H1 (cell line): ENCODE measurements at regions not wholly inside any gene's neighbourhood (a gene's known extent, or its start where the extent isn't known, plus 50 kb on each side); places are given as distances from the start of the nearest gene placed in this dataset.

Experiments used
- CTCF ChIA-PET: fragments of 300-600 bp; sonication (Branson Sonifier 250); formaldehyde crosslinking; loops from one replicate; lab custom pipeline; 2021; ENCODE audit not compliant: partially characterized antibody; lab: Charles Lee
- POLR2A ChIA-PET: fragments of 300-600 bp; sonication (Branson Sonifier 250); formaldehyde crosslinking; loops from one replicate; lab custom pipeline; 2021; ENCODE audit warnings: inconsistent platforms; ENCODE audit not compliant: partially characterized antibody; lab: Charles Lee
- DNase-seq, 2 experiments: peaks; one replicate each; pipeline versions ENCODE4 v3.0.0 to v3.0.0-alpha.2; 2010 to 2022; ENCODE audit warnings: low spot score in 2 of 2, low read depth in 1 of 2, mixed read lengths in 1 of 2
- FAIRE-seq: peaks from 2 replicates; lab custom pipeline; 2011; peaks lifted over from hg19 to GRCh38; lab: Jason Lieb, UNC
- H2AFZ ChIP-seq: 2 replicates; pipeline ENCODE4 v1.8.1; 2012; ENCODE audit warnings: low read length, inconsistent platforms
- H2AK5ac ChIP-seq: 2 replicates; pipeline ENCODE4 v1.6.1; 2013; ENCODE audit warnings: low read depth, low read length
- H2BK120ac ChIP-seq: replicated peaks from 2 replicates; pipeline ENCODE3; 2013; ENCODE audit warnings: low read depth, low read length, inconsistent platforms
- H2BK12ac ChIP-seq: 2 replicates; pipeline ENCODE4 v1.6.1; 2013; ENCODE audit warnings: low read depth, low read length
- H2BK15ac ChIP-seq: 2 replicates; pipeline ENCODE4 v1.6.1; 2013; ENCODE audit warnings: low read length
- H2BK20ac ChIP-seq: 2 replicates; pipeline ENCODE4 v1.6.1; 2013; ENCODE audit warnings: low read length
- H2BK5ac ChIP-seq: 2 replicates; pipeline ENCODE4 v1.6.1; 2013; ENCODE audit warnings: low read depth, low read length
- H3K14ac ChIP-seq: 2 replicates; pipeline ENCODE4 v1.6.1; 2013; ENCODE audit warnings: inconsistent platforms; ENCODE audit not compliant: insufficient read length
- H3K18ac ChIP-seq: 2 replicates; pipeline ENCODE4 v1.6.1; 2013; ENCODE audit warnings: low read length; ENCODE audit errors: extremely low read depth
- H3K23ac ChIP-seq: 2 replicates; pipeline ENCODE4 v1.6.1; 2013; ENCODE audit warnings: inconsistent platforms; ENCODE audit not compliant: insufficient read length
- H3K23me2 ChIP-seq: 2 replicates; pipeline ENCODE4 v1.6.1; 2013; ENCODE audit warnings: low read depth, low read length
- H3K27ac ChIP-seq: 2 replicates; pipeline ENCODE4 v1.6.1; 2011; ENCODE audit warnings: low read depth, low read length, inconsistent platforms
- H3K27me3 ChIP-seq, 4 experiments: replicated peaks in 1 of 4; 1 replicate in 1 of 4; 2 replicates in 3 of 4; pipeline versions ENCODE4 v1.6.1 to v1.8.1; 2011 to 2013; ENCODE audit warnings: low read length in 3 of 4, mild to moderate bottlenecking in 3 of 4, inconsistent platforms in 2 of 4, mixed read lengths in 2 of 4, moderate library complexity in 1 of 4; ENCODE audit not compliant: control insufficient read depth in 3 of 4, insufficient read depth in 3 of 4; ENCODE audit errors: extremely low read depth in 1 of 4
- H3K36me3 ChIP-seq, 4 experiments: 2 replicates each; pipeline versions ENCODE4 v1.6.1 to v1.8.1; 2011 to 2013; ENCODE audit warnings: mild to moderate bottlenecking in 4 of 4, low read length in 3 of 4, moderate library complexity in 2 of 4, control low read depth in 1 of 4, inconsistent platforms in 1 of 4; ENCODE audit not compliant: insufficient read depth in 4 of 4, control insufficient read depth in 2 of 4
- H3K4ac ChIP-seq: replicated peaks from 2 replicates; pipeline ENCODE3; 2013; ENCODE audit warnings: low read length, low read depth, mixed read lengths, inconsistent platforms; ENCODE audit not compliant: insufficient read length
- H3K4me1 ChIP-seq, 4 experiments: replicated peaks in 1 of 4; 1 replicate in 1 of 4; 2 replicates in 3 of 4; pipeline versions ENCODE4 v1.6.1 to v1.8.1; 2011 to 2013; ENCODE audit warnings: low read length in 3 of 4, inconsistent platforms in 2 of 4, mixed read lengths in 1 of 4; ENCODE audit not compliant: insufficient read depth in 4 of 4, control insufficient read depth in 3 of 4
- H3K4me2 ChIP-seq, 2 experiments: 2 replicates each; pipeline versions ENCODE4 v1.6.1 to v1.8.1; 2011 to 2013; ENCODE audit warnings: low read depth in 2 of 2, low read length in 2 of 2, control low read depth in 1 of 2, inconsistent platforms in 1 of 2, mild to moderate bottlenecking in 1 of 2; ENCODE audit not compliant: insufficient read depth in 1 of 2
- H3K4me3 ChIP-seq, 4 experiments: fragments of 200-600, 300-600 bp in 1 of 4; sonication (generic), shearing (Covaris generic), sonication (Bioruptor Twin) in 1 of 4; 2 replicates each; pipeline versions ENCODE4 v1.5.1 to v1.8.1; 2011 to 2016; ENCODE audit warnings: low read length in 4 of 4, low read depth in 3 of 4, control low read depth in 2 of 4, inconsistent platforms in 2 of 4, mild to moderate bottlenecking in 2 of 4, mixed read lengths in 1 of 4, moderate library complexity in 1 of 4; ENCODE audit not compliant: insufficient read depth in 2 of 4; ENCODE audit errors: extremely low read depth in 1 of 4
- H3K56ac ChIP-seq: replicated peaks from 2 replicates; pipeline ENCODE3; 2013; ENCODE audit warnings: low read depth, mild to moderate bottlenecking, mixed read lengths, low read length, inconsistent platforms; ENCODE audit not compliant: insufficient read length
- H3K79me1 ChIP-seq: 2 replicates; pipeline ENCODE4 v1.6.1; 2013; ENCODE audit warnings: low read depth, low read length, control low read depth
- H3K79me2 ChIP-seq, 2 experiments: 2 replicates each; pipeline versions ENCODE4 v1.6.1 to v1.8.1; 2012 to 2013; ENCODE audit warnings: low read length in 2 of 2, mild to moderate bottlenecking in 2 of 2, inconsistent platforms in 1 of 2; ENCODE audit not compliant: insufficient read depth in 2 of 2, control insufficient read depth in 1 of 2
- H3K9ac ChIP-seq, 4 experiments: replicated peaks in 1 of 4; 1 replicate in 1 of 4; 2 replicates in 3 of 4; pipeline versions ENCODE4 v1.6.1 to v1.8.1; 2011 to 2013; ENCODE audit warnings: low read depth in 3 of 4, low read length in 3 of 4, control low read depth in 2 of 4, mild to moderate bottlenecking in 2 of 4, moderate library complexity in 2 of 4, inconsistent platforms in 1 of 4; ENCODE audit errors: extremely low read depth in 1 of 4
- H3K9me3 ChIP-seq, 2 experiments: 2 replicates each; pipeline versions ENCODE4 v1.6.1 to v1.8.1; 2012 to 2013; ENCODE audit warnings: mild to moderate bottlenecking in 2 of 2, moderate library complexity in 2 of 2, control low read depth in 1 of 2, inconsistent platforms in 1 of 2, low read depth in 1 of 2, low read length in 1 of 2, mixed read lengths in 1 of 2; ENCODE audit not compliant: insufficient read depth in 2 of 2
- H4K20me1 ChIP-seq, 2 experiments: replicated peaks in 1 of 2; 2 replicates each; pipeline versions ENCODE3 to v1.8.1; 2011 to 2013; ENCODE audit warnings: inconsistent platforms in 2 of 2, low read length in 2 of 2, mild to moderate bottlenecking in 1 of 2; ENCODE audit not compliant: insufficient read depth in 2 of 2, control insufficient read depth in 1 of 2
- H4K5ac ChIP-seq: 2 replicates; pipeline ENCODE4 v1.6.1; 2013; ENCODE audit warnings: low read length, low read depth, mixed read lengths, inconsistent platforms; ENCODE audit not compliant: insufficient read length
- H4K8ac ChIP-seq: 2 replicates; pipeline ENCODE4 v1.8.0; 2013; ENCODE audit warnings: mild to moderate bottlenecking, moderate library complexity, low read length, inconsistent platforms; ENCODE audit not compliant: insufficient read depth; ENCODE audit errors: extremely low read depth
- H4K91ac ChIP-seq: replicated peaks from 2 replicates; pipeline ENCODE3; 2013; ENCODE audit warnings: low read length, mixed read lengths, inconsistent platforms; ENCODE audit not compliant: insufficient read length
- CTBP2 ChIP-seq: IDR thresholded peaks from 2 replicates; pipeline ENCODE4 v1.7.0; 2011; ENCODE audit warnings: borderline replicate concordance, mild to moderate bottlenecking, moderate library complexity, mixed read lengths, low read length; ENCODE audit not compliant: insufficient read depth, insufficient read length
- RAD21 ChIP-seq, 2 experiments: IDR thresholded peaks in 1 of 2; conservative IDR thresholded peaks in 1 of 2; 2 replicates each; pipeline ENCODE4 v1.6.1; 2011; ENCODE audit warnings: low read depth in 2 of 2, low read length in 2 of 2, improper control_type of control experiment in 1 of 2, inconsistent platforms in 1 of 2, mild to moderate bottlenecking in 1 of 2, moderate library complexity in 1 of 2
- whole genome bisulfite sequencing, 2 experiments: shearing (Covaris generic) in 1 of 2; methylation state at CpG; one replicate each; pipeline versions ENCODE4 v1.1.6 to v1.1.7; 2013 to 2015; ENCODE audit warnings: low lambda C conversion rate in 2 of 2, mixed read lengths in 2 of 2, inconsistent platforms in 1 of 2, low coverage in 1 of 2, missing lambda C conversion rate in 1 of 2; ENCODE audit not compliant: insufficient replicate concordance in 2 of 2, insufficient coverage in 1 of 2, insufficient read length in 1 of 2; ENCODE audit errors: extremely low coverage in 1 of 2, missing lambda C conversion rate in 1 of 2; 5-methylcytosine and 5-hydroxymethylcytosine counted together

GRCh38 chr6:167756597-167756996, 70.1 kb upstream of the AFDN start:
- Histone ChIP-seq H3K23ac (no peak overlapping the region), H3K4me1 (no peaks in the 10 kb centered on the region), H4K8ac (no peak overlapping the region; the same call in 1 of the 2 replicates), H2BK12ac (no peak overlapping the region), H3K4ac (no peak overlapping the region), H3K4me2 (no peak overlapping the region), H4K91ac (no peak overlapping the region), H3K9ac (no peak overlapping the region), H3K79me1 (no peaks in the 10 kb centered on the region), H3K23me2 (no peaks in the 10 kb centered on the region), H2BK15ac (no peak overlapping the region), H2BK120ac (no peak overlapping the region), H2BK5ac (no peak overlapping the region), H3K14ac (no peak overlapping the region), H4K5ac (no peak overlapping the region), H2AK5ac (no peak overlapping the region), H2BK20ac (no peak overlapping the region), H2AFZ (no peak overlapping the region), H3K79me2 (no peaks in the 10 kb centered on the region), H4K20me1 (no peaks in the 10 kb centered on the region), H3K36me3 (no peaks in the 10 kb centered on the region), H3K18ac (no peak overlapping the region), H3K27me3 (no peaks in the 10 kb centered on the region), H3K56ac (no peak overlapping the region), H3K4me3 (no peak overlapping the region), H3K27ac (no peak overlapping the region), H3K9me3 (no peaks in the 10 kb centered on the region)
- no peak for DNase-seq
- TF ChIP-seq RAD21 (IDR thresholded peaks at IDR 0.05 in 1 of 2, conservative IDR thresholded peaks at IDR 0.05 in 1 of 2; ENCODE audit: low read depth in 2 of 2, low read length in 2 of 2) (no peak), CTBP2 (no peak)
- CTCF ChIA-PET = interaction anchor here (0.6 kb wide), 1 partner anchor 13 kb away, joined by 3 read pairs; no protein-coding TSS in a partner anchor
- POLR2A ChIA-PET = no interaction called here
- 75% methylated on average over 2 of the region's 2 CpGs; no CpG with 5 or more reads in 1 of the 2 experiments for WGBS, 2 experiments
- FAIRE-seq = no peak
